ENCODE measurements at regions not wholly inside any gene's neighbourhood (a gene's known extent, or its start where the extent isn't known, plus 50 kb on each side); places are given as distances from the start of the nearest gene placed in this dataset.
"Not testable (repeated sequence)": the region's sequence is repeated elsewhere in the genome, so short reads cannot be mapped to it uniquely, and the experiment has no call there.

DNA sequence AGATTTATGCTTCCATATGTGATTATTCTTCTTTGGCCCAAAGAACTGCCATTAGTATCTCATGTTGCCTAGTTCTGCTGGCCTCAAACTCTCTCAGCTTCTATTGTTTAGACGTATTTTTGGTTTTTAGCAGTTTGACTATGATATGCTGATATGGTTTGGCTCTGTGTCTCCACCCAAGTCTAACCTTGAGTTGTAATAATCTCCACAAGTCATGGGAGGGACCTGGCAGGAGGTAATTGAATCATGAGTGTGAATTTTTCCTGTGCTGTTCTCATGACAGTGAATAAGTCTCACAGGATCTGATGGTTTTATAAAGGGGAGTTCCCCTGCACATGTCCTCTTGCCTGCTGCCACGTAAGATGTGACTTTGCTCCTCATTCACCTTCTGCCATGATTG lies 96.7 kb upstream of the ARG1 start:
- no peaks in the 10 kb centered on the region for H3K36me3 ChIP-seq (replicated peaks in 1 of 2; ENCODE audit: control extremely low read depth in 1 of 2, control insufficient read depth in 1 of 2, extremely low read depth in 1 of 2, insufficient read depth in 2 of 2, low read length in 1 of 2)
- H3K27ac ChIP-seq (ENCODE audit: low read length in 2 of 2), result no peak overlapping the region
- WGBS (ENCODE audit: insufficient coverage), result 100% methylated on average over 1 of the region's 2 CpGs
- TF ChIP-seq, protein P1, sequence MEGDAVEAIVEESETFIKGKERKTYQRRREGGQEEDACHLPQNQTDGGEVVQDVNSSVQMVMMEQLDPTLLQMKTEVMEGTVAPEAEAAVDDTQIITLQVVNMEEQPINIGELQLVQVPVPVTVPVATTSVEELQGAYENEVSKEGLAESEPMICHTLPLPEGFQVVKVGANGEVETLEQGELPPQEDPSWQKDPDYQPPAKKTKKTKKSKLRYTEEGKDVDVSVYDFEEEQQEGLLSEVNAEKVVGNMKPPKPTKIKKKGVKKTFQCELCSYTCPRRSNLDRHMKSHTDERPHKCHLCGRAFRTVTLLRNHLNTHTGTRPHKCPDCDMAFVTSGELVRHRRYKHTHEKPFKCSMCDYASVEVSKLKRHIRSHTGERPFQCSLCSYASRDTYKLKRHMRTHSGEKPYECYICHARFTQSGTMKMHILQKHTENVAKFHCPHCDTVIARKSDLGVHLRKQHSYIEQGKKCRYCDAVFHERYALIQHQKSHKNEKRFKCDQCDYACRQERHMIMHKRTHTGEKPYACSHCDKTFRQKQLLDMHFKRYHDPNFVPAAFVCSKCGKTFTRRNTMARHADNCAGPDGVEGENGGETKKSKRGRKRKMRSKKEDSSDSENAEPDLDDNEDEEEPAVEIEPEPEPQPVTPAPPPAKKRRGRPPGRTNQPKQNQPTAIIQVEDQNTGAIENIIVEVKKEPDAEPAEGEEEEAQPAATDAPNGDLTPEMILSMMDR (IDR thresholded peaks at IDR 0.05), result no peak
- no peak for TF ChIP-seq EZH2 (IDR thresholded peaks at IDR 0.05; ENCODE audit: borderline replicate concordance, insufficient read depth, low read depth, low read length, poor library complexity, severe bottlenecking)
- ChIA-PET POLR2A (no interaction called here), CTCF (no interaction called here)
- H3K27me3 ChIP-seq (replicated peaks in 1 of 4; ENCODE audit: control extremely low read depth in 1 of 4, control insufficient read depth in 3 of 4, insufficient read depth in 4 of 4, low read length in 3 of 4), result no peaks in the 10 kb centered on the region
- Mint-ChIP-seq H3K4me1 (no peaks in the 10 kb centered on the region), H3K9me3 (ENCODE audit: insufficient read depth) (peaks cover 5% of the 10 kb centered on the region), H3K4me3 (no peak overlapping the region), H3K27me3 (no peaks in the 10 kb centered on the region), H3K27ac (no peak overlapping the region)
- no peaks in the 10 kb centered on the region for H4K20me1 ChIP-seq (ENCODE audit: control insufficient read depth, insufficient read depth, low read length, poor library complexity, severe bottlenecking)
- peaks cover 0 to 5% (median 1%) of the 10 kb centered on the region in 3 donors for H3K9me3 ChIP-seq (ENCODE audit: control extremely low read depth in 1 of 3, control insufficient read depth in 2 of 3, insufficient read depth in 1 of 3, low read length in 2 of 3)
- no peaks in the 10 kb centered on the region for H3K4me1 ChIP-seq (ENCODE audit: control insufficient read depth in 2 of 2, insufficient read depth in 2 of 2, low read length in 2 of 2)
- intact Hi-C loops (cut with micrococcal nuclease), result no loop called here
- H3K9ac ChIP-seq (ENCODE audit: low read length), result no peak overlapping the region
- no peak overlapping the region for H3K4me3 ChIP-seq (ENCODE audit: control extremely low read depth in 1 of 5, extremely low read depth in 1 of 5, insufficient read depth in 1 of 5, low read depth in 2 of 5, low read length in 4 of 5)
- no peak overlapping the region for H3K4me2 ChIP-seq (replicated peaks; ENCODE audit: low read depth, low read length, poor library complexity, severe bottlenecking)
- H2AFZ ChIP-seq (ENCODE audit: insufficient read depth, low read depth, low read length, poor library complexity, severe bottlenecking), result no peak overlapping the region
- H3K79me2 ChIP-seq (ENCODE audit: control insufficient read depth, insufficient read depth, low read length), result no peaks in the 10 kb centered on the region
- no peak for DNase-seq
- no peak for ATAC-seq (ENCODE audit: low read depth)

DNA sequence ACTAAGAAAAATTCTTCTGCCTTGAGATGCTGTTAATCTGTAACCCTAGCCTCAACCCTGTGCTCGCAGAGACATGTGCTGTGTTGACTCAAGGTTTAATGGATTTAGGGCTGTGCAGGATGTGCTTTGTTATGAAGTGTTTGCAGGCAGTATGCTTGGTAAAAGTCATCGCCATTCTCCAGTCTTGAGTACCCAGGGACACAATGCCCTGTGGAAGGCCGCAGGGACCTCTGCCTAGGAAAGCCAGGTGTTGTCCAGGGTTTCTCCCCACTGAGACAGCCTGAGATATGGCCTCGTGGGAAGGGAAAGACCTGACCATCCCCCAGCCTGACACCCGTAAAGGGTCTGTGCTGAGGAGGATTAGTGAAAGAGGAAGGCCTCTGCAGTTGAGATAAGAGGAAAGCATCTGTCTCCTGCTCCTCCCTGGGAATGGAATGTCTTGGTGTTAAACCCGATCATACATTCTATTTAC lies 94.2 kb upstream of the ARG1 start:
- H3K9ac ChIP-seq (ENCODE audit: low read length); H2AFZ ChIP-seq (ENCODE audit: insufficient read depth, low read depth, low read length, poor library complexity, severe bottlenecking); H3K4me3 Mint-ChIP-seq; H3K27ac Mint-ChIP-seq; H3K27ac ChIP-seq (ENCODE audit: low read length in 2 of 2); CTCF ChIA-PET; DNase-seq; H3K4me3 ChIP-seq (ENCODE audit: control extremely low read depth in 1 of 5, extremely low read depth in 1 of 5, insufficient read depth in 1 of 5, low read depth in 2 of 5, low read length in 4 of 5); H3K79me2 ChIP-seq (ENCODE audit: control insufficient read depth, insufficient read depth, low read length); H3K4me1 Mint-ChIP-seq; H3K27me3 ChIP-seq (replicated peaks in 1 of 4; ENCODE audit: control extremely low read depth in 1 of 4, control insufficient read depth in 3 of 4, insufficient read depth in 4 of 4, low read length in 3 of 4); H3K4me2 ChIP-seq (replicated peaks; ENCODE audit: low read depth, low read length, poor library complexity, severe bottlenecking); ATAC-seq (ENCODE audit: low read depth); H3K9me3 ChIP-seq (ENCODE audit: control extremely low read depth in 1 of 3, control insufficient read depth in 2 of 3, insufficient read depth in 1 of 3, low read length in 2 of 3); H3K27me3 Mint-ChIP-seq; H3K9me3 Mint-ChIP-seq (ENCODE audit: insufficient read depth); H4K20me1 ChIP-seq (ENCODE audit: control insufficient read depth, insufficient read depth, low read length, poor library complexity, severe bottlenecking); H3K36me3 ChIP-seq (replicated peaks in 1 of 2; ENCODE audit: control extremely low read depth in 1 of 2, control insufficient read depth in 1 of 2, extremely low read depth in 1 of 2, insufficient read depth in 2 of 2, low read length in 1 of 2); H3K4me1 ChIP-seq (ENCODE audit: control insufficient read depth in 2 of 2, insufficient read depth in 2 of 2, low read length in 2 of 2); intact Hi-C loops (cut with micrococcal nuclease); POLR2A ChIA-PET: not testable (repeated sequence)
- whole genome bisulfite sequencing (ENCODE audit: insufficient coverage), result 71% methylated on average over 1 of the region's 6 CpGs

All from B cell (primary cell).